GM12878 (cell line): ENCODE measurements at regions not wholly inside any gene's neighbourhood (a gene's known extent, or its start where the extent isn't known, plus 50 kb on each side); places are given as distances from the start of the nearest gene placed in this dataset.

Source experiments
- ATAC-seq: fragments of 200-7000 bp; cut with Tn5 transposase; 3 replicates; pipeline ENCODE4 v1.9.1; 2020; ENCODE audit warnings: mild to moderate bottlenecking, moderate library complexity
- BruUV-seq: library from RNA; stranded (reverse); fragments of 400-500 nt; replicated peaks from 2 replicates; lab custom pipeline; 2021; lab: Mats Ljungman, UMichigan
- CTCF ChIA-PET: fragments of 300-600 bp; sonication (Branson Sonifier 250); formaldehyde crosslinking; extraction: SDS; loops from one replicate; lab custom pipeline; 2021; ENCODE audit warnings: inconsistent platforms; lab: Yijun Ruan, JAX
- POLR2A ChIA-PET: fragments of 350-600 bp; formaldehyde crosslinking; extraction: SDS; loops from one replicate; lab custom pipeline; 2021; ENCODE audit warnings: inconsistent platforms; lab: Charles Lee
- RAD21 ChIA-PET: fragments of 300-600 bp; sonication (Branson Sonifier 250); formaldehyde crosslinking; loops from one replicate; lab custom pipeline; 2023; ENCODE audit warnings: antibody characterized with exemption; ENCODE audit not compliant: unreplicated experiment; lab: Charles Lee
- SMC1A ChIA-PET: fragments of 300-600 bp; sonication (Branson Sonifier 250); formaldehyde crosslinking; loops from one replicate; lab custom pipeline; 2023; ENCODE audit not compliant: unreplicated experiment, uncharacterized antibody; lab: Charles Lee
- DNase-seq: peaks from one replicate; pipeline ENCODE4 v3.0.0-alpha.2; 2011; ENCODE audit warnings: low read depth, low spot score
- FAIRE-seq: peaks from 3 replicates; lab custom pipeline; 2011; peaks lifted over from hg19 to GRCh38; lab: Jason Lieb, UNC
- H2AFZ ChIP-seq: 2 replicates; pipeline ENCODE4 v1.6.0; 2011; ENCODE audit warnings: low read depth, low read length, control low read depth; ENCODE audit not compliant: control insufficient read depth
- H3K27ac ChIP-seq: 2 replicates; pipeline ENCODE4 v1.5.1; 2011; ENCODE audit warnings: control low read depth; ENCODE audit not compliant: control insufficient read depth, insufficient read depth
- H3K27me3 ChIP-seq, 2 experiments: replicated peaks in 1 of 2; 2 replicates each; pipeline versions ENCODE4 v1.6.0 to v1.6.1; 2011; ENCODE audit warnings: low read length in 1 of 2; ENCODE audit not compliant: control insufficient read depth in 2 of 2, insufficient read depth in 2 of 2
- H3K36me3 ChIP-seq, 2 experiments: 2 replicates each; pipeline ENCODE4 v1.5.1; 2011; ENCODE audit warnings: low read length in 1 of 2; ENCODE audit not compliant: control insufficient read depth in 2 of 2, insufficient read depth in 2 of 2
- H3K4me1 ChIP-seq: 2 replicates; pipeline ENCODE4 v1.6.1; 2011; ENCODE audit warnings: mild to moderate bottlenecking, low read length, moderate library complexity, mixed read lengths; ENCODE audit not compliant: control insufficient read depth, insufficient read depth
- H3K4me2 ChIP-seq: 2 replicates; pipeline ENCODE4 v1.6.0; 2011; ENCODE audit warnings: control low read depth; ENCODE audit not compliant: control insufficient read depth, insufficient read depth
- H3K4me3 ChIP-seq: fragments of 200-600 bp; sonication (generic); 2 replicates; pipeline ENCODE4 v1.5.1; 2016
- H3K79me2 ChIP-seq: 2 replicates; pipeline ENCODE4 v1.6.0; 2011; ENCODE audit warnings: low read length; ENCODE audit not compliant: control insufficient read depth, insufficient read depth
- H3K9ac ChIP-seq: 2 replicates; pipeline ENCODE4 v1.8.0; 2011; ENCODE audit warnings: low read length, control low read depth, mixed read lengths; ENCODE audit not compliant: control insufficient read depth, insufficient read depth
- H3K9me3 ChIP-seq: replicated peaks from 3 replicates; pipeline ENCODE4 v1.5.1; 2011; ENCODE audit warnings: mild to moderate bottlenecking, low read length; ENCODE audit not compliant: control insufficient read depth, insufficient read depth
- H4K20me1 ChIP-seq: 2 replicates; pipeline ENCODE4 v1.6.0; 2011; ENCODE audit not compliant: control insufficient read depth, insufficient read depth
- ASH2L ChIP-seq: fragments of 300-600, 200-600 bp; sonication (generic); IDR thresholded peaks from 2 replicates; pipeline ENCODE4 v1.6.1; 2017; ENCODE audit warnings: low read depth, mild to moderate bottlenecking, borderline replicate concordance
- CHD1 ChIP-seq: IDR thresholded peaks from 2 replicates; pipeline ENCODE4 v1.6.1; 2012; ENCODE audit warnings: low read depth, low read length, improper control_type of control experiment
- GABPA ChIP-seq: IDR thresholded peaks from 2 replicates; pipeline ENCODE4 v1.6.1; 2014; ENCODE audit warnings: antibody characterized with exemption, low read depth, mild to moderate bottlenecking, inconsistent platforms
- HDAC2 ChIP-seq: fragments of 200-600 bp; sonication (generic); IDR thresholded peaks from 2 replicates; pipeline ENCODE4 v1.6.1; 2017
- LARP7 ChIP-seq: fragments of 450-650 bp; IDR thresholded peaks from 2 replicates; pipeline ENCODE4 v1.6.1; 2017; ENCODE audit warnings: mild to moderate bottlenecking
- MYB ChIP-seq: fragments of 150-350 bp; IDR thresholded peaks from 2 replicates; pipeline ENCODE4 v1.6.1; 2014; ENCODE audit warnings: mild to moderate bottlenecking, low read depth, low read length, borderline replicate concordance
- NRF1 ChIP-seq: conservative IDR thresholded peaks from 2 replicates; pipeline ENCODE4 v1.6.1; 2011; ENCODE audit warnings: mild to moderate bottlenecking, low read depth, low read length, improper control_type of control experiment
- RFX5 ChIP-seq: IDR thresholded peaks from 2 replicates; pipeline ENCODE4 v1.6.1; 2011; ENCODE audit warnings: low read depth, low read length, improper control_type of control experiment
- SMC3 ChIP-seq: IDR thresholded peaks from 2 replicates; pipeline ENCODE4 v1.6.1; 2011; ENCODE audit warnings: low read length, improper control_type of control experiment, borderline replicate concordance
- SREBF2 ChIP-seq: IDR thresholded peaks from 2 replicates; pipeline ENCODE4 v1.6.1; 2012; ENCODE audit warnings: mild to moderate bottlenecking, low read length
- ZBED1 ChIP-seq: IDR thresholded peaks from 2 replicates; pipeline ENCODE4 v1.6.1; 2016; ENCODE audit warnings: borderline replicate concordance
- ZZZ3 ChIP-seq: IDR thresholded peaks from 2 replicates; pipeline ENCODE4 v1.6.1; 2011; ENCODE audit warnings: low read depth; ENCODE audit not compliant: control insufficient read depth, insufficient read length
- WGBS: methylation state at CpG from one replicate; pipeline ENCODE4 v1.1.6; 2016; ENCODE audit warnings: low lambda C conversion rate; ENCODE audit not compliant: insufficient replicate concordance, insufficient coverage; ENCODE audit errors: missing lambda C conversion rate; 5-methylcytosine and 5-hydroxymethylcytosine counted together
- in situ Hi-C: fragments of 300-500 bp; cut with MboI; formaldehyde crosslinking; loops from 9 replicates; pipeline ENCODE4 v1.14.3; 2018; ENCODE audit warnings: mixed read lengths
- intact Hi-C: fragments of 100-400 bp; cut with micrococcal nuclease; formaldehyde crosslinking; loops from one replicate; pipeline ENCODE4 v1.14.2; 2022; ENCODE audit not compliant: unreplicated experiment
- TF ChIP-seq, protein P1 (sequence below): fragments of 450-650 bp; IDR thresholded peaks from 2 replicates; pipeline ENCODE4 v1.6.1; 2017; ENCODE audit warnings: borderline replicate concordance
- TF ChIP-seq, protein P2 (sequence below): fragments of 450-650 bp; formaldehyde crosslinking; IDR thresholded peaks from 2 replicates; pipeline ENCODE4 v1.4.0; 2022; ENCODE audit warnings: mild to moderate bottlenecking, moderate library complexity

GRCh38 chr6:120473804-120474203, 860.5 kb downstream of the TBC1D32 start:
- H3K27ac ChIP-seq, result no peak overlapping the region
- no peak overlapping the region for H3K9ac ChIP-seq
- RAD21 ChIA-PET, result no interaction called here
- no TSS peak for BruUV-seq
- TF ChIP-seq SMC3 (no peak), MYB (no peak), ASH2L (no peak), RFX5 (no peak), ZZZ3 (no peak), NRF1 (no peak), HDAC2 (no peak), SREBF2 (no peak), CHD1 (no peak), ZBED1 (no peak), GABPA (no peak), LARP7 (no peak)
- TF ChIP-seq, protein P1, sequence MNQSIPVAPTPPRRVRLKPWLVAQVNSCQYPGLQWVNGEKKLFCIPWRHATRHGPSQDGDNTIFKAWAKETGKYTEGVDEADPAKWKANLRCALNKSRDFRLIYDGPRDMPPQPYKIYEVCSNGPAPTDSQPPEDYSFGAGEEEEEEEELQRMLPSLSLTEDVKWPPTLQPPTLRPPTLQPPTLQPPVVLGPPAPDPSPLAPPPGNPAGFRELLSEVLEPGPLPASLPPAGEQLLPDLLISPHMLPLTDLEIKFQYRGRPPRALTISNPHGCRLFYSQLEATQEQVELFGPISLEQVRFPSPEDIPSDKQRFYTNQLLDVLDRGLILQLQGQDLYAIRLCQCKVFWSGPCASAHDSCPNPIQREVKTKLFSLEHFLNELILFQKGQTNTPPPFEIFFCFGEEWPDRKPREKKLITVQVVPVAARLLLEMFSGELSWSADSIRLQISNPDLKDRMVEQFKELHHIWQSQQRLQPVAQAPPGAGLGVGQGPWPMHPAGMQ, result no peak
- TF ChIP-seq, protein P2, sequence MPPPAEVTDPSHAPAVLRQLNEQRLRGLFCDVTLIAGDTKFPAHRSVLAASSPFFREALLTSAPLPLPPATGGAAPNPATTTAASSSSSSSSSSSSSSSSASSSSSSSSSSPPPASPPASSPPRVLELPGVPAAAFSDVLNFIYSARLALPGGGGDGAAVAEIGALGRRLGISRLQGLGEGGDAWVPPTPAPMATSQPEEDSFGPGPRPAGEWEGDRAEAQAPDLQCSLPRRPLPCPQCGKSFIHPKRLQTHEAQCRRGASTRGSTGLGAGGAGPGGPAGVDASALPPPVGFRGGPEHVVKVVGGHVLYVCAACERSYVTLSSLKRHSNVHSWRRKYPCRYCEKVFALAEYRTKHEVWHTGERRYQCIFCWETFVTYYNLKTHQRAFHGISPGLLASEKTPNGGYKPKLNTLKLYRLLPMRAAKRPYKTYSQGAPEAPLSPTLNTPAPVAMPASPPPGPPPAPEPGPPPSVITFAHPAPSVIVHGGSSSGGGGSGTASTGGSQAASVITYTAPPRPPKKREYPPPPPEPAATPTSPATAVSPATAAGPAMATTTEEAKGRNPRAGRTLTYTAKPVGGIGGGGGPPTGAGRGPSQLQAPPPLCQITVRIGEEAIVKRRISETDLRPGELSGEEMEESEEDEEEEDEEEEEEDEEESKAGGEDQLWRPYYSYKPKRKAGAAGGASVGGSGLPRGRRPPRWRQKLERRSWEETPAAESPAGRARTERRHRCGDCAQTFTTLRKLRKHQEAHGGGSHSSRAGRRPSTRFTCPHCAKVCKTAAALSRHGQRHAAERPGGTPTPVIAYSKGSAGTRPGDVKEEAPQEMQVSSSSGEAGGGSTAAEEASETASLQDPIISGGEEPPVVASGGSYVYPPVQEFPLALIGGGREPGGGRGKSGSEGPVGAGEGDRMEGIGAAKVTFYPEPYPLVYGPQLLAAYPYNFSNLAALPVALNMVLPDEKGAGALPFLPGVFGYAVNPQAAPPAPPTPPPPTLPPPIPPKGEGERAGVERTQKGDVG, result no peak
- TF ChIP-seq, all 136 proteins: peak for 0
- in situ Hi-C loops (no loop called here), intact Hi-C loops (no loop called here)
- H3K4me2 ChIP-seq, result no peak overlapping the region
- no peaks in the 10 kb centered on the region for H3K9me3 ChIP-seq
- no peaks in the 10 kb centered on the region for H3K4me1 ChIP-seq
- FAIRE-seq (no peak), ATAC-seq (no peak), DNase-seq (no peak)
- no peaks in the 10 kb centered on the region for H3K79me2 ChIP-seq
- no peak overlapping the region for H3K4me3 ChIP-seq
- CTCF ChIA-PET, result no interaction called here
- POLR2A ChIA-PET, result no interaction called here
- H3K27me3 ChIP-seq, result no peaks in the 10 kb centered on the region
- H2AFZ ChIP-seq, result no peak overlapping the region
- SMC1A ChIA-PET, result no interaction called here
- no peaks in the 10 kb centered on the region for H4K20me1 ChIP-seq
- WGBS, result 0% methylated on average over 2 of the region's 2 CpGs
- no peaks in the 10 kb centered on the region for H3K36me3 ChIP-seq
